CD4-positive, alpha-beta memory T cell (primary cell): ENCODE measurements at regions not wholly inside any gene's neighbourhood (a gene's known extent, or its start where the extent isn't known, plus 50 kb on each side); places are given as distances from the start of the nearest gene placed in this dataset.

ENCODE experiments used
- CTCF ChIA-PET: fragments of 350-600 bp; sonication (Branson Sonifier 250); formaldehyde crosslinking; loops from one replicate; lab custom pipeline; 2021; ENCODE audit warnings: inconsistent platforms; ENCODE audit not compliant: partially characterized antibody; lab: Charles Lee
- POLR2A ChIA-PET: fragments of 350-600 bp; sonication (Branson Sonifier 250); formaldehyde crosslinking; loops from one replicate; lab custom pipeline; 2021; ENCODE audit not compliant: partially characterized antibody; lab: Charles Lee
- DNase-seq, 5 donors: peaks; one replicate each; pipeline versions ENCODE4 v3.0.0 to v3.0.0-alpha.2; 2020 to 2022; ENCODE audit warnings: mixed read lengths in 1 of 5
- H3K27ac ChIP-seq: one replicate; pipeline ENCODE4 v1.7.0; 2013; ENCODE audit warnings: low read depth, low read length
- H3K27me3 ChIP-seq: 2 replicates; pipeline ENCODE4 v1.7.0; 2013; ENCODE audit warnings: mild to moderate bottlenecking, low read length, moderate library complexity; ENCODE audit not compliant: insufficient read depth
- H3K36me3 ChIP-seq: 2 replicates; pipeline ENCODE4 v1.7.0; 2013; ENCODE audit warnings: mild to moderate bottlenecking, low read length, moderate library complexity; ENCODE audit not compliant: insufficient read depth
- H3K4me1 ChIP-seq: 2 replicates; pipeline ENCODE4 v1.7.0; 2013; ENCODE audit warnings: mild to moderate bottlenecking, low read length, moderate library complexity; ENCODE audit not compliant: insufficient read depth
- H3K4me3 ChIP-seq, 2 donors: one replicate each; pipeline ENCODE4 v1.7.0; 2013; ENCODE audit warnings: low read length in 2 of 2, mild to moderate bottlenecking in 1 of 2
- H3K9me3 ChIP-seq, 2 donors: one replicate each; pipeline ENCODE4 v1.7.0; 2013; ENCODE audit warnings: low read length in 2 of 2, control low read depth in 1 of 2; ENCODE audit not compliant: control insufficient read depth in 1 of 2
- H3K27ac Mint-ChIP-seq, 7 donors: one replicate each; pipeline ENCODE4 v1.8.0; 2020 to 2021; ENCODE audit warnings: mixed read lengths in 7 of 7, mild to moderate bottlenecking in 6 of 7, inconsistent platforms in 3 of 7, moderate library complexity in 3 of 7
- H3K27me3 Mint-ChIP-seq, 2 donors: one replicate each; pipeline ENCODE4 v1.8.0; 2020 to 2021; ENCODE audit warnings: mixed read lengths in 2 of 2
- H3K36me3 Mint-ChIP-seq, 2 donors: one replicate each; pipeline ENCODE4 v1.8.0; 2020 to 2021; ENCODE audit warnings: mixed read lengths in 2 of 2, inconsistent platforms in 1 of 2, mild to moderate bottlenecking in 1 of 2
- H3K4me1 Mint-ChIP-seq, 4 donors: one replicate each; pipeline ENCODE4 v1.8.0; 2020 to 2021; ENCODE audit warnings: mixed read lengths in 4 of 4, mild to moderate bottlenecking in 1 of 4
- H3K4me3 Mint-ChIP-seq, 8 donors: one replicate each; pipeline ENCODE4 v1.8.0; 2020 to 2021; ENCODE audit warnings: mixed read lengths in 8 of 8, mild to moderate bottlenecking in 7 of 8, moderate library complexity in 6 of 8, inconsistent platforms in 3 of 8
- H3K9me3 Mint-ChIP-seq, 8 donors: one replicate each; pipeline ENCODE4 v1.8.0; 2020 to 2021; ENCODE audit warnings: mixed read lengths in 8 of 8, mild to moderate bottlenecking in 5 of 8, inconsistent platforms in 3 of 8, moderate library complexity in 1 of 8
- intact Hi-C: fragments of 100-400 bp; cut with micrococcal nuclease; formaldehyde crosslinking; loops from one replicate; pipeline ENCODE4 v1.15.1; 2023

DNA sequence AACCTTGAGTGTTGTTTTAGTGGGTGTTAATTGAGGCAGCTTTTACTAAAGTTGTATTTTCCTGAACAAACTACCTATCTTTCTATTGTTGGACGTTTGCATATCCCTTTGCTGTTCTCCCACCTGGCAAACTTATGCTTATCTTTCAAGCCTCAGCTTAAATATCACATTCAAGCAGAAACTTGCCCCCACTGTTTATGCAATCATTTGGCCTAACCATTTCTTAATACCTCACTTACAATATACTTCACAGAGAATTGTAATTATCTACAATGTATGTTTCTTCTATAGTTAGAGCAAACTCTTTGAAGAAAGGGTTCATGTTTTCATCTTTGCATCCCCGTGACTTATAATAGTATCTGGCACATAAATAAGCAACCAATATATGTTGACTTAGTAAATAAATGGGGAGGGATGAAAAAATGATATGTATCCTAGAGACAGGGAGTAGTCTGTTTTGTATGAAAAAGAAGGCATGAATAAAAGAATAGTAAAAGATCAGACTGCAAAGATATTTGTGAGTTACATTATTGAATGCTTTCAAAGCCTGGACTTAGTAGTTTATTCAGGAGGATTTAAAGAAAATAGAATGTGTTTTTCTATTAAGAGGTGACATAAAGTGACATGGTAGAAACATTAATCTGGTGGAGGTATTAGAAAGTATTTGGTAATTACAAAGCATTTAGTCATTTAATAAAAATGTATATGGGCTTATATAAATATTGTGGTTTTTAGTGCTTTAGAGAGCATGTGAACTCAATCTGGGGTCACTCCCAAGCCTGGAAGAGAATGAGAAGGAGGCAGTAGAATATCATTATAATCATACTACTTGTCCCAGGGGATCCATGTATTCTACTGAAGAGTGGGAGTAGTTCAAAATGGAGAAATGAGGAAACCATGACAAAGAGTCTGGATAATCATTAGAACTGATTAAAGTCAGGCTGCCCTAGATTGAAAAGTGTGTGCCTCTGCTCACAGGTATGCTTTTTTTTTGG is 60.0 kb upstream of the DCBLD2 start:
- intact Hi-C loops: no loop called here
- no peak overlapping the region for H3K4me3 Mint-ChIP-seq
- no peaks in the 10 kb centered on the region for H3K27me3 ChIP-seq
- no peaks in the 10 kb centered on the region for H3K4me1 ChIP-seq
- ChIA-PET CTCF (no interaction called here), POLR2A (no interaction called here)
- H3K27ac Mint-ChIP-seq: no peak overlapping the region
- no peak overlapping the region for H3K27ac ChIP-seq
- no peaks in the 10 kb centered on the region for H3K9me3 ChIP-seq
- no peaks in the 10 kb centered on the region for H3K27me3 Mint-ChIP-seq
- H3K4me3 ChIP-seq: no peak overlapping the region
- H3K36me3 ChIP-seq: no peaks in the 10 kb centered on the region
- no peaks in the 10 kb centered on the region for H3K4me1 Mint-ChIP-seq
- no peaks in the 10 kb centered on the region for H3K36me3 Mint-ChIP-seq
- no peak for DNase-seq
- peaks cover 0 to 3% (median 0%) of the 10 kb centered on the region in 8 donors for H3K9me3 Mint-ChIP-seq

DNA sequence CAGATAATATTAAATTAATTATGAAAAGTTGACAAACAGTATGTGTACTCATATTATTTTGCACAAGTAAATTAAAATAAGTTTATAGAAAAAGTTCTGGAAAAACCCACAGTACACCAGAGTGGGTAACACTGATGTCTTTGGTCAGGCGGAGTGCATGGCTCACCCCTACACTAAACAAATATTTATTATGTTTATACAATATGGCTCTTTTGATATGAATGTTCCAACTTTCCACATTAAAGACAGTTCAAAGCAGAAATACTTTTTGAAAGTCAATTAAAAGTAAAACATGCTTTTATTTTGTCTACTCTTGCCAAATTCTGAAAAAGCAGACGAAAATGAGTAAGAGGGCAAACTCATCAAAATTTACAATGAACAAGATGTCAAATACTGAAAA is 56.2 kb upstream of the DCBLD2 start:
- Histone ChIP-seq H3K36me3 (no peaks in the 10 kb centered on the region), H3K9me3 (no peaks in the 10 kb centered on the region), H3K4me3 (no peak overlapping the region), H3K4me1 (no peaks in the 10 kb centered on the region), H3K27ac (no peak overlapping the region), H3K27me3 (no peaks in the 10 kb centered on the region)
- no peak for DNase-seq
- Mint-ChIP-seq H3K4me3 (no peak overlapping the region), H3K9me3 (no peaks in the 10 kb centered on the region), H3K4me1 (no peaks in the 10 kb centered on the region), H3K27me3 (peaks cover 0 to 3% of the 10 kb centered on the region in 2 donors), H3K36me3 (no peaks in the 10 kb centered on the region), H3K27ac (no peak overlapping the region)
- intact Hi-C loops: no loop called here
- CTCF ChIA-PET: no interaction called here
- POLR2A ChIA-PET: no interaction called here

GRCh38 chr3:98956008-98956407 is 54.5 kb upstream of the DCBLD2 start:
- DNase-seq: no peak
- Mint-ChIP-seq H3K27me3 (peaks cover 0 to 3% of the 10 kb centered on the region in 2 donors), H3K9me3 (peaks cover 0 to 2% (median 0%) of the 10 kb centered on the region in 8 donors), H3K4me3 (no peak overlapping the region), H3K4me1 (no peaks in the 10 kb centered on the region), H3K36me3 (no peaks in the 10 kb centered on the region), H3K27ac (no peak overlapping the region)
- intact Hi-C loops: no loop called here
- POLR2A ChIA-PET: no interaction called here
- Histone ChIP-seq H3K27ac (no peak overlapping the region), H3K4me1 (no peaks in the 10 kb centered on the region), H3K27me3 (no peaks in the 10 kb centered on the region), H3K4me3 (no peak overlapping the region), H3K9me3 (no peaks in the 10 kb centered on the region), H3K36me3 (no peaks in the 10 kb centered on the region)
- CTCF ChIA-PET: no interaction called here

GRCh38 chr3:98954791-98955604 is 53.5 kb upstream of the DCBLD2 start:
- Histone ChIP-seq H3K27ac (no peak overlapping the region), H3K4me3 (no peak overlapping the region), H3K36me3 (no peaks in the 10 kb centered on the region), H3K27me3 (no peaks in the 10 kb centered on the region), H3K9me3 (no peaks in the 10 kb centered on the region), H3K4me1 (no peaks in the 10 kb centered on the region)
- Mint-ChIP-seq H3K4me1 (no peaks in the 10 kb centered on the region), H3K27ac (no peak overlapping the region), H3K4me3 (no peak overlapping the region), H3K36me3 (no peaks in the 10 kb centered on the region), H3K9me3 (peaks cover 0 to 2% (median 0%) of the 10 kb centered on the region in 8 donors), H3K27me3 (peaks cover 0 to 3% of the 10 kb centered on the region in 2 donors)
- intact Hi-C loops: no loop called here
- CTCF ChIA-PET: no interaction called here
- no peak for DNase-seq
- POLR2A ChIA-PET: no interaction called here

- CTCF ChIA-PET: no interaction called here
- Histone ChIP-seq H3K27me3 (no peaks in the 10 kb centered on the region), H3K27ac (no peak overlapping the region), H3K4me1 (no peaks in the 10 kb centered on the region), H3K36me3 (no peaks in the 10 kb centered on the region), H3K9me3 (no peaks in the 10 kb centered on the region), H3K4me3 (no peak overlapping the region)
- peaks cover 0 to 3% of the 10 kb centered on the region in 2 donors for H3K27me3 Mint-ChIP-seq
- H3K4me1 Mint-ChIP-seq: no peaks in the 10 kb centered on the region
- intact Hi-C loops: no loop called here
- POLR2A ChIA-PET: no interaction called here
- no peak for DNase-seq
- H3K9me3 Mint-ChIP-seq: peaks cover 0 to 2% (median 0%) of the 10 kb centered on the region in 8 donors
- H3K27ac Mint-ChIP-seq: no peak overlapping the region
- no peak overlapping the region for H3K4me3 Mint-ChIP-seq
- no peaks in the 10 kb centered on the region for H3K36me3 Mint-ChIP-seq
Measured at GRCh38 chr3:98954242-98954641, 52.7 kb upstream of the DCBLD2 start.

- DNase-seq: no peak
- Mint-ChIP-seq H3K27ac (no peak overlapping the region), H3K36me3 (no peaks in the 10 kb centered on the region), H3K27me3 (peaks cover 0 to 3% of the 10 kb centered on the region in 2 donors), H3K4me1 (no peaks in the 10 kb centered on the region), H3K4me3 (no peak overlapping the region), H3K9me3 (peaks cover 0 to 2% (median 0%) of the 10 kb centered on the region in 8 donors)
- Histone ChIP-seq H3K4me3 (no peak overlapping the region), H3K36me3 (no peaks in the 10 kb centered on the region), H3K9me3 (no peaks in the 10 kb centered on the region), H3K27me3 (no peaks in the 10 kb centered on the region), H3K4me1 (no peaks in the 10 kb centered on the region), H3K27ac (no peak overlapping the region)
- POLR2A ChIA-PET: no interaction called here
- CTCF ChIA-PET: interaction anchor here (1.2 kb wide), 1 partner anchor 10 kb away, joined by 3 read pairs; no protein-coding TSS in a partner anchor
- intact Hi-C loops: no loop called here
Measured at GRCh38 chr3:98952404-98952803, 50.9 kb upstream of the DCBLD2 start.
